ENCODE measurements at regions not wholly inside any gene's neighbourhood (a gene's known extent, or its start where the extent isn't known, plus 50 kb on each side); places are given as distances from the start of the nearest gene placed in this dataset.

GRCh38 chr5:74233091-74233490 lies 407.4 kb downstream of the ENC1 start:
- H3K4me3 ChIP-seq (ENCODE audit: low read depth, low read length): no peak overlapping the region
- TF ChIP-seq CTCF (IDR thresholded peaks at IDR 0.05; ENCODE audit: borderline replicate concordance, insufficient read depth, low read depth, low read length): no peak

- no peak for TF ChIP-seq CTCF (IDR thresholded peaks at IDR 0.05; ENCODE audit: borderline replicate concordance, insufficient read depth, low read depth, low read length)
- H3K4me3 ChIP-seq (ENCODE audit: low read depth, low read length): no peak overlapping the region
These were observed 408.3 kb downstream of the ENC1 start for GRCh38 chr5:74232276-74232675.

GRCh38 chr5:74231697-74232096 lies 408.8 kb downstream of the ENC1 start:
- TF ChIP-seq CTCF (IDR thresholded peaks at IDR 0.05; ENCODE audit: borderline replicate concordance, insufficient read depth, low read depth, low read length): no peak

GRCh38 chr5:74226716-74227485 lies 413.6 kb downstream of the ENC1 start:
- no peak overlapping the region for H3K4me3 ChIP-seq (ENCODE audit: low read depth, low read length)
- no peak for TF ChIP-seq CTCF (IDR thresholded peaks at IDR 0.05; ENCODE audit: borderline replicate concordance, insufficient read depth, low read depth, low read length)

More at GRCh38 chr5:74231697-74232096, 408.8 kb downstream of the ENC1 start:
- no peak overlapping the region for H3K4me3 ChIP-seq (ENCODE audit: low read depth, low read length)

GRCh38 chr5:74225587-74225986 lies 414.9 kb downstream of the ENC1 start:
- H3K4me3 ChIP-seq (ENCODE audit: low read depth, low read length): no peak overlapping the region
- no peak for TF ChIP-seq CTCF (IDR thresholded peaks at IDR 0.05; ENCODE audit: borderline replicate concordance, insufficient read depth, low read depth, low read length)

- H3K4me3 ChIP-seq (ENCODE audit: low read depth, low read length): no peak overlapping the region
- TF ChIP-seq CTCF (IDR thresholded peaks at IDR 0.05; ENCODE audit: borderline replicate concordance, insufficient read depth, low read depth, low read length): no peak
These were observed 416.2 kb downstream of the ENC1 start for GRCh38 chr5:74224331-74224730.

GRCh38 chr5:74222806-74223205 lies 417.7 kb downstream of the ENC1 start:
- TF ChIP-seq CTCF (IDR thresholded peaks at IDR 0.05; ENCODE audit: borderline replicate concordance, insufficient read depth, low read depth, low read length): no peak
- H3K4me3 ChIP-seq (ENCODE audit: low read depth, low read length): no peak overlapping the region
